ENCODE measurements at regions not wholly inside any gene's neighbourhood (a gene's known extent, or its start where the extent isn't known, plus 50 kb on each side); places are given as distances from the start of the nearest gene placed in this dataset.

- no peak for TF ChIP-seq ZNF384 (IDR thresholded peaks at IDR 0.05)
- TF ChIP-seq FOXK2 (IDR thresholded peaks at IDR 0.05), result no peak
- TF ChIP-seq SUZ12 (IDR thresholded peaks at IDR 0.05), result no peak
- TF ChIP-seq FOXM1 (IDR thresholded peaks at IDR 0.05; ENCODE audit: borderline replicate concordance), result no peak
- no peak for TF ChIP-seq PKNOX1 (IDR thresholded peaks at IDR 0.05)
- no peak for TF ChIP-seq SP1 (IDR thresholded peaks at IDR 0.05)
- no peak for TF ChIP-seq FOXA1 (IDR thresholded peaks at IDR 0.05)
Observed at GRCh38 chr6:109892451-109893435, 85.4 kb upstream of the GPR6 start.
